Neuron (in vitro differentiated cells): ENCODE measurements at regions not wholly inside any gene's neighbourhood (a gene's known extent, or its start where the extent isn't known, plus 50 kb on each side); places are given as distances from the start of the nearest gene placed in this dataset.

Source experiments
- H2AFZ ChIP-seq: one replicate; pipeline ENCODE4 v1.6.1; 2013; ENCODE audit warnings: low read depth, mild to moderate bottlenecking, inconsistent platforms, low read length, moderate library complexity
- H3K27me3 ChIP-seq: one replicate; pipeline ENCODE4 v1.6.1; 2013; ENCODE audit warnings: low read length; ENCODE audit not compliant: insufficient read depth
- H3K36me3 ChIP-seq: one replicate; pipeline ENCODE4 v1.6.1; 2013; ENCODE audit warnings: low read length; ENCODE audit not compliant: insufficient read depth
- H3K4me1 ChIP-seq: one replicate; pipeline ENCODE4 v1.6.1; 2013; ENCODE audit warnings: low read length; ENCODE audit not compliant: insufficient read depth
- H3K4me3 ChIP-seq: 2 replicates; pipeline ENCODE4 v1.5.1; 2013; ENCODE audit warnings: mild to moderate bottlenecking, low read length, moderate library complexity
- H3K9me3 ChIP-seq: one replicate; pipeline ENCODE4 v1.6.1; 2013; ENCODE audit warnings: low read length

DNA sequence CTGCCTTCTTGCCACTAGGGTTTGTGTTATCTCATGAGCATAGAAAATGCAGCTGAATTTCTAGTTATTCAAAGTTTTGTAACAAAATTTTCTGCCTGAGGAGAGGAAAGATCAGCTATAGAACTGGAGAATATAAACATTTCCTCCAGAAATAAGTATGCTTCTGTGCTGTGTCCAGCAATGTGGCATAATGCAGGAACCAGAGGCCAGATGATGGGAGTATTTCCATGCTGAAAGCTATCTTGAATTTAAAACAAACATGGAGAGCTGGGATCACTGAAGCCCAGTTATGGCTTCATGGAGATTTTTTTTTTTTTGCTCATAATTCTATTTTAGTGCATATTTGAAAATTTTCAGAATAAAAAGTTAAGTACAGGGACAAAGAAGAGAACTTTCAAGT, 608.2 kb downstream of the SOX6 start:
- H2AFZ ChIP-seq = no peak overlapping the region
- no peak overlapping the region for H3K4me3 ChIP-seq
- no peaks in the 10 kb centered on the region for H3K4me1 ChIP-seq
- no peaks in the 10 kb centered on the region for H3K9me3 ChIP-seq
- H3K36me3 ChIP-seq = no peaks in the 10 kb centered on the region
- H3K27me3 ChIP-seq = no peaks in the 10 kb centered on the region

DNA sequence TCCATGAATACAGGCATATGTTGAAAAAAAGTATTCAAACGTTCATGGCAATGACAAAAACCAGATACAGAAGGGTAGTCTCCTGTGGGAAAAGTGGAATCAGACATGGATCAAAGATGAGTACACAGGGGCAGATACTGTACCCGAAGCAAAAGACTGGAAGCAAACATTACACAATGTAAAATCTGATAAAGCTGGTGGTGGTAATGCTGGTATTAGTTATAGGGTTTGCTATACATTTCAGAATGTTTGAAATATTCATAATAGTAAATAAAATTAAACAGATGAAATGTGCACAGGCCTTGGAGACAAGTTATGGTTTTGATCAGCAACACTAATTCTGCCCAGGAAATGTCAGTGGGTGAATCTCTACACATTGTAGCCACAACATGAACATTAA, 607.6 kb downstream of the SOX6 start:
- no peaks in the 10 kb centered on the region for H3K4me1 ChIP-seq
- no peak overlapping the region for H2AFZ ChIP-seq
- no peaks in the 10 kb centered on the region for H3K9me3 ChIP-seq
- H3K27me3 ChIP-seq = no peaks in the 10 kb centered on the region
- no peaks in the 10 kb centered on the region for H3K36me3 ChIP-seq
- no peak overlapping the region for H3K4me3 ChIP-seq

DNA sequence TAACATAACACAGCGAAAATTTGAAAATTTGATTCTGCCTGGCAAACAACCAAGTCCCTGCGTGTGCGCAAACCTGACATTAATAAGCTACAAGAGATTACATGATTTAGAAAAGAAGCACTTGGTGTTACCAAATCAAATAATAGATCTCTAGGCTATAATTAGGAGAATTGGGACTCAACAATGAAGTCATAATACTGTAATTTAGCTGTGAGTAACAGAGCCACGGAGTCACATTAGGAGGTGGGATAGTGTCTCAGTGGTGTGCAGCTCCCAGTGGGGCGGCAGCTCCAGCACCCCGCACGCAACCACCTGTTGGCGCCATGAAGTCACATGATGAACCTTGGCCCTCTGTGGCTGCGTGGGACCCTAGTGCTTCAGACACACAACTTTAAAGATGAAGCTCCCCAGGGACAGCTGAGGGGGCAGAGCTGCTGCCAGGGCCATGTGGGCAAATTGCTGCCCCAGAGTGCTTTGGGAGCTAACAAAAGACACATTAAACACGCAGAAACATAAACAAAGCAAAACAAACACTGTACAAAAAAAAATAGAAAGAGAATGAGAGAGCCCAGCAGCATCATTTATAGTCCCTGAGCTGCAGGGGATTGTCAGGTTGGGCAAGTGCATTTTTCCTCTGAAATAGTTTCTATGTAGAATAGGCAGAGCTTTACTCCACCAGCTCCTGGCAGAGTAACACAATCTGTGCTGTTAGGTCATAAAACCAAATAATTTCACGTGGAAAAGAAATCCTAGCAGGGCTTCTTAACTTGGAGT, 605.6 kb downstream of the SOX6 start:
- no peak overlapping the region for H3K4me3 ChIP-seq
- no peak overlapping the region for H2AFZ ChIP-seq
- H3K4me1 ChIP-seq = no peaks in the 10 kb centered on the region
- H3K27me3 ChIP-seq = no peaks in the 10 kb centered on the region
- H3K9me3 ChIP-seq = no peaks in the 10 kb centered on the region
- H3K36me3 ChIP-seq = no peaks in the 10 kb centered on the region

DNA sequence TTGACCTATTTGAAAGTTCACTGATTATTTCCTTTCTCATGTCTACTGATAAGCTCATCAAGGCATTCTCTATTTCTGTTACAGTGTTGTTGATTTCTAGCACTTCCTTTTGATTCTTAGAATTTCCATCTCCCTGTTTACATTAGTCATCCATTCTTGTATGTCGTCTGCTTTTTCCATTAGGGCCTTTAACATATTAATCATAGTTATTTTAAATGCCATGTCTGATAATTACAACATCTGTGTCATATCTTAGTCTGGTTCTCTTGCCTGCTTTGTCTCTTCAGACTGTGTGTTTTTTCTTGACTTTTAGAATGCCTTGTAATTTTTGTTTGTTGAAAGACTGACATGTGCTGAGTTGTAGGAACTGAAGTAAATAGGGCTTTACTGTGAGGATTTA, 602.1 kb downstream of the SOX6 start:
- Histone ChIP-seq H3K9me3 (no peaks in the 10 kb centered on the region), H3K4me3 (no peak overlapping the region), H2AFZ (no peak overlapping the region), H3K4me1 (no peaks in the 10 kb centered on the region), H3K36me3 (no peaks in the 10 kb centered on the region), H3K27me3 (no peaks in the 10 kb centered on the region)

DNA sequence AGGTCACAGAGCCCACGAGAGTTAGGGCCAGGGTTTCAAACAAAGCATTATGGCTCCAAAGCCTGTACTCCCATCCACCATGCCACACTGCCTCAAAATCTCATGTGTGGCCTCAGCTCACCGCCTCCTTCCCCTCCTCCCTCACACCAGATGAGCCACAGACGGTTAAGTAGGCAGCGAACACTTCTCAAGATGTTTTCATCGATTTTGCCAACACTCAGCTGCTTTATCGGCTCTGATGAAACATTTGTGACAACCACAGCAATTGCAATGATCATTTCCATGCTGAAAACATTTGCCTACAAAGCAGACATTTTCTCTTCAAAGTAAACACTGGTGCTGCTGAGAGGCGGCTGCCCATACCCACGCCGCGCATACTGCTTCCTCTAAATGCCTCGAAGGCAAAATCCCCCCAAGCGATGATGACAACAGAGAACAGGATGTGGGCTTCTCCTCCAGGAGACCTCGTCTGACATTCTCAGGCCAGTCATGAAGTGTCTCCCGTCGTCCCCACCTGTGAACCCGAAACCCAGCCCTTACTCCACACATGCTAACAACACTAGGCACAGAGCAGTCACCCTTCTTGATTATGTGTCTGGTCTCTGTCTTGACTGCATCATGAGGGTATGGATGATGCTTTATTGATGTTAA, 599.2 kb downstream of the SOX6 start:
- Histone ChIP-seq H3K36me3 (no peaks in the 10 kb centered on the region), H3K4me1 (no peaks in the 10 kb centered on the region), H2AFZ (no peak overlapping the region), H3K9me3 (no peaks in the 10 kb centered on the region), H3K27me3 (no peaks in the 10 kb centered on the region), H3K4me3 (no peak overlapping the region)

DNA sequence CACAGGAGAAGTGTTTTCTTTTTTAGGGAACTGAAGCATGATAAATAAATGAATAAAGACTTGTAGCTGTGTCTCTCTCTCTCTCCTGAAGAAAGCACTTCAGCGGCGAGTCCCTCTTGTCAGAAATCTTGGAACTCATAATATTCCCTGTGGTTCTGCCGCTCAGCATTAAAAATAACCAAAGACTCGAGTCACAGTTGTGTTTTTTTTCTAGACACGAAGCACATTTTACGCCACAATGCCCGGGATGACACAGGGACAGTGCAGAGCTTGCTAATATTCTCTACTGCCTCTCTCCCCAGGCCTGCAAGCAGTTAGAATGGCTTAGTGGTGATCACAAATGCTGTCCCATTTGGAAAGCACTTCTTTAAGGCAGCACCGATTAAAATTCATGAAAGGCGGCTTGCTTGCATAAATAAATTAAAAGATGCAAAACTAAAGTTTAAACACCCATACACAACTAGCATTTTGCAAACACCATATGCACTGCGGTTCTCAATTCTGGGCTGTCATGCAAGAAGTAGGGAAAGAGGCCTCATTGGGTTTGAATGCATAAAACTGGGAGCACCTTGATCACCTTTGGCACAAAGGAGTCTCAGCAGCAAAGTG, 597.4 kb downstream of the SOX6 start:
- no peak overlapping the region for H3K4me3 ChIP-seq
- no peaks in the 10 kb centered on the region for H3K4me1 ChIP-seq
- H2AFZ ChIP-seq = no peak overlapping the region
- H3K36me3 ChIP-seq = no peaks in the 10 kb centered on the region
- H3K9me3 ChIP-seq = no peaks in the 10 kb centered on the region
- no peaks in the 10 kb centered on the region for H3K27me3 ChIP-seq

DNA sequence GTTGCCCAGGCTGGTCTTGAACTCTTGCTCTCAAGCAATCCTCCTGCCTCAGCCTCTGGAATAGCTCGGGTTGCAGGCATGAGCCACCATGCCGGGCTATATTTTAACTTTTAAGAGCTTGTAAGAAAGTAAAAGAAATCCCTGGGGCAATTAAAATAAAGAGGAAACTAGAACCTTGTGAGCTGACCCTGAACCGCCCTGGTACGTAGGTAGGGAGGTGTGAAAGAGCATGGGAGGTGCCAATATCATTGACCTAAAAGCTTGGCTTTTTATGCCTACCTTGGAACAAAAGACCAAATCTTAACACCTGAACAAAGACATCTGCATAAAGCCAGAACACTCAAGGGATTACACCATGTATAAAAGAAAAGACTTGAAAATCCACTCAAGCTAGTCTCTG, 595.1 kb downstream of the SOX6 start:
- no peaks in the 10 kb centered on the region for H3K9me3 ChIP-seq
- no peaks in the 10 kb centered on the region for H3K27me3 ChIP-seq
- no peak overlapping the region for H3K4me3 ChIP-seq
- no peaks in the 10 kb centered on the region for H3K4me1 ChIP-seq
- no peaks in the 10 kb centered on the region for H3K36me3 ChIP-seq
- H2AFZ ChIP-seq = no peak overlapping the region

DNA sequence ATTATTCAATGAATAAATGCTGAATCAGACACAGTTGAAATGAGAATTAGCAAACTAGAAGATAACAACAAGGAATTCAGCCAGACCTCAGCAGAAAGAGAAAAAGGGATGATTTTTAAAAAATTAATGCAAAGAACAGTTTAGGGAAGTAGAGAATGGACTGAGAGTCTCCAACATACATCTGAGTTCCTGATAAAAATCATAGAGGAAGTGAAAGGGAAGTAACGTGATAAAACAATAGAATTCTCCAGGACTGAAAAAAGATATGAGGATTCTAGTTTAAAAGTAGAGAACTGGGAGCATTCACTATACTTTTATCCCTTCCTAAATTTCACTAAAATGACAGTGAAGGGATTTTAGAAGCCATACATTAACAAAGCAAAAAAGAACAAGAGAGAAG, 592.0 kb downstream of the SOX6 start:
- no peaks in the 10 kb centered on the region for H3K4me1 ChIP-seq
- no peak overlapping the region for H3K4me3 ChIP-seq
- no peak overlapping the region for H2AFZ ChIP-seq
- H3K9me3 ChIP-seq = no peaks in the 10 kb centered on the region
- H3K36me3 ChIP-seq = no peaks in the 10 kb centered on the region
- peaks cover 2% of the 10 kb centered on the region for H3K27me3 ChIP-seq

DNA sequence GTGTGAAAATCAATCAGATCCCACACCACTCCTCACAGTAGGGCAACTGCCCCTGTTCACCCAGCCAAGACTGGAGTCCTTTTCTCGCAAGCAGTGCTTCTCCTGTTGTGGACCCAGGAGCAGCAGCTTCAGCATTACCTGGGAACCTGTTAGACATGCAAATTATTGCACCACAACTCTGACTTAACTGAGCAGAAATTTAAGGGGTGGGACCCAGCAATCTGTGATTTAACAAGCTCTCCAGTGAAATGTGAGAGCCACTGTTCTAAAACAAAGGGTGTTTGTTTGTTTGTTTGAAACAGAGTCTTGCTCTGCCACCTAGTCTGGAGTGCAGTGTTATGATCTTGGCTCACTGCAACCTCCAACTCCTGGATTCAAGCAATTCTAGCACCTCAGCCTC, 591.4 kb downstream of the SOX6 start:
- H3K27me3 ChIP-seq = peaks cover 2% of the 10 kb centered on the region
- no peak overlapping the region for H3K4me3 ChIP-seq
- no peak overlapping the region for H2AFZ ChIP-seq
- H3K36me3 ChIP-seq = no peaks in the 10 kb centered on the region
- H3K9me3 ChIP-seq = no peaks in the 10 kb centered on the region
- no peaks in the 10 kb centered on the region for H3K4me1 ChIP-seq

DNA sequence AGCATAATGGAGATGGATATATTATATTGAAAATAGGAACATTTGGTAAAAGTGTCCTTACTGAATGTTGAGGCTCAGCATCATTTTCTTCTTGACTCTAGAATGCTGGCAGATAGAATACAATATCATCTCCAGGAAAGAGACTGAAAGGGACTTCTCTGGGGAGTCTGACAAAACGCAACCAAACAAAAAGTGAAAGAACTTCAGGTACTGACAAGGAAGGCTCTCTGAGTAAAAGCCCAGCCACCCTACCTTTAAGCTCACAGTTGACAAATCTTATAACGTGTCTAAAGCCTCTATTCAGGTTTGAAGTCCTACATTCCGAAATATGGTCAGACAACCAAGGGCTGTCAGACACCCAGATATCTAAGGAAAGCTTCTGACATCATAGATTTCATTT, 590.8 kb downstream of the SOX6 start:
- Histone ChIP-seq H3K9me3 (no peaks in the 10 kb centered on the region), H3K4me1 (no peaks in the 10 kb centered on the region), H3K4me3 (no peak overlapping the region), H2AFZ (no peak overlapping the region), H3K36me3 (no peaks in the 10 kb centered on the region), H3K27me3 (peaks cover 2% of the 10 kb centered on the region)

DNA sequence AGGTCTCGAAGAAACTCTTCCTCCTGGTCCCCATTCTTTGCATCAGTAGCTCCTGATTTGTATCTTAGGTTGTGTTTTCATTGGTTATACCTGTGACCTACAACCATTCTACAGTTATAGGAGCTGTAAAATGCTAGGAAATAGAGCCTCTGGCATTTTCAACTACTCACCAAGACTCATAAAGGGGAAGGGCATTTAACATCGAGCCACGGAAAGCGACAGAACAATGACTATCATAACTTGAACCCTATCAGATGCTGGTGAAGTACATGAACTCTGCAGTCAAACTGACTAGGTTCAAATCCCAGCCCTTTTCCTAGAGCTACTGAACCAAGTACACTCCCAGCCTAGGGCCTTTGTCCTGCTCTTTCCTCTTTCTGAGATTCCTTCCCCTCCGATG, 588.0 kb downstream of the SOX6 start:
- Histone ChIP-seq H3K27me3 (peaks cover 2% of the 10 kb centered on the region), H3K9me3 (no peaks in the 10 kb centered on the region), H3K36me3 (no peaks in the 10 kb centered on the region), H3K4me1 (no peaks in the 10 kb centered on the region), H3K4me3 (no peak overlapping the region), H2AFZ (no peak overlapping the region)

DNA sequence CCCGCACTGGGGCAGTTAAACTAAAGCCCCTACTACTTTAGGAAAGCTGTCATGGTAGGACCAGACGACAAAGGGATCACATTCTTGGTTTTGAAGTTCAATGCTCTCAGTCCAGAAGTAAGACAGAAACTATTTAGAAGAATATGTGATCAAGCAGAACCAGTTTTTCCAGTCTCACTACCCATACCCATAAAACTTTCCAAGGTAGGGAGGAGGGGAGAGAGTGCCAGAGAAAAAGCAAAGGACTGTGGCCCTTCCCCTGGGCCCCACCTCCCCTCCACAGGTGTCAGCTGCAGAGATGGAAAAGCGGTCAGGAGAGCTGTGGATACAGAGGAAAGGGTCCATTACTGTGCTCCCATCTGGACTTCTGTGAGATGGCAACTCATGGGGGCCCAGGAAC, 587.1 kb downstream of the SOX6 start:
- Histone ChIP-seq H3K27me3 (peaks cover 2% of the 10 kb centered on the region), H3K4me1 (no peaks in the 10 kb centered on the region), H2AFZ (no peak overlapping the region), H3K36me3 (no peaks in the 10 kb centered on the region), H3K4me3 (no peak overlapping the region), H3K9me3 (no peaks in the 10 kb centered on the region)

DNA sequence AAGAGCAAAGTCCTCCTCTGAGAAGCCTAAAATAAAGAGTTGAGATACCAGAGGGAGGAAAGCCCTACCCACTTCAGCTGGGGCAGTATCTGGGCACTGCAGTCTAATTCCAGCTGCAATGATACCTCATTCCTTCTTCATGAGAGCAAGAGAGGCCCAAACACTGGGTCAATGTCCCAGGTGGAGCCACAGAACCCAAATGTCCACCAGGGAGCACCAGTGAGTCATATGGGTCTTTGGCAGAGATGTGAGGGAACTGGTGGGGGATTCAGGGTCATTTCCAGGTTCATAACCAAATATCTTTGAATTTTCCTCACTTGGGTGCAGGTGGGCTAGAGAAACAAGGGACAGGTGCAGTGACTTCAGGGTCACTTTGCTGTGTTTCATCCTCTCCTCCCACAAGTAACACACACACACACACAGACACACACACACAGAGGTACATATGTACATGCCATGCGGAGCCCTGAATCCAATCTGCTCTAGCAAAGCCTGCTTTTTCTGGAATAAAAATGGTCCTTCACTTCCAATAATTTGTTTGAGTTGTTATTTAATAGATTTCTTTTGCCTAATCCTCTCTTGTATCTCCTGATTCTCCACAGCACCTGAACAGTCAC, 585.4 kb downstream of the SOX6 start:
- H3K9me3 ChIP-seq = no peaks in the 10 kb centered on the region
- H3K4me1 ChIP-seq = no peaks in the 10 kb centered on the region
- H3K27me3 ChIP-seq = peaks cover 10% of the 10 kb centered on the region
- H3K36me3 ChIP-seq = no peaks in the 10 kb centered on the region
- H3K4me3 ChIP-seq = no peak overlapping the region
- H2AFZ ChIP-seq = no peak overlapping the region
